ENCODE measurements at regions not wholly inside any gene's neighbourhood (a gene's known extent, or its start where the extent isn't known, plus 50 kb on each side); places are given as distances from the start of the nearest gene placed in this dataset.

DNA sequence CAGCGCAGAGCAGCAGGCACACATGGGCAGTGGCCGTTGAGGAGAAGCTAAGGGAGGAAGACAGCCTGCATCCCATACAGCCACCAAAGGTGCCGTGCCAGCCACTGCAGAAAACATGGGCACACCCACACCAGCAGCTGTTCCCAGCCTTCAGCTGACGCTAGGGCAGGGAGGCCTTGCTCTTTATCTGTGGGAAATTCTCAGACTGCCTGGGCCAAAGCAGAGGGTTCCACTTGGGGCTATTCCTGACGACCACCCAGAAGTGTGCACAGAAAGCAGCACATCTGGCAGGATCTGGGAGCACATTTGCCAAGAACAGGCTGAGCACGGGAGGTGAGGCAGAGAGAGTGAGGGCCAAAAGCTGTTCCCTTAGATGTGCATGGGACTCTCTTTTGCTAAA is 101.3 kb upstream of the SOX11 start:
- TF ChIP-seq CTCF (IDR thresholded peaks at IDR 0.05): no peak
- TF ChIP-seq POLR2A (IDR thresholded peaks at IDR 0.05): no peak
